ENCODE measurements at regions not wholly inside any gene's neighbourhood (a gene's known extent, or its start where the extent isn't known, plus 50 kb on each side); places are given as distances from the start of the nearest gene placed in this dataset.

DNA sequence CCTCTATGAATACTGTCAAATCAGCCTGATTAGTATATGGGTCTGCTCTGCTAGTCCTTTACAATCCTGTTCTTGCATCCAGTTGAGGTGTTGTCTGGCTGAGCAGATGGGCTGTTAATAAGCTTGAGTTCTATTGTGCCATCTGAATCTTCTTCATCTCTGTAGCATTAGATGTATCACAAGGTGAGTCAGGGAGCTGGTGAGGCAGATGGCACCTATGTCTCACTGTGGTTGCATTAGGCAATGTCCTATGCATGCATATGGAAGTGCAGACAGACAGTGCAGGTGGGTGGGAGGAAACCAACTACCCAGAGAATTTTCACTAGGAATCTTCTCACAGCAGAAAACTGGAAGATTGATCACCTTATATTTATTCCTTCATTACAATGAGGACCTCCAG lies 165.7 kb upstream of the STXBP6 start:
- Histone ChIP-seq H2AFZ (ENCODE audit: low read length) (no peak overlapping the region), H3K23ac (ENCODE audit: insufficient read length, low read depth, low read length) (no peak overlapping the region), H3K9ac (ENCODE audit: extremely low read depth, insufficient read length, low read length) (no peak overlapping the region), H3K9me3 (ENCODE audit: control insufficient read depth, low read depth, low read length) (no peaks in the 10 kb centered on the region), H4K8ac (replicated peaks; ENCODE audit: insufficient read length, low read depth, low read length) (no peak overlapping the region), H3K56ac (ENCODE audit: insufficient read length, low read depth, low read length) (no peak overlapping the region), H3K4me1 (ENCODE audit: insufficient read depth, low read length) (no peaks in the 10 kb centered on the region), H3K14ac (ENCODE audit: insufficient read depth, low read length) (no peak overlapping the region), H2BK20ac (ENCODE audit: low read depth, low read length, poor library complexity, severe bottlenecking) (no peak overlapping the region), H2BK5ac (ENCODE audit: insufficient read length, low read length) (no peak overlapping the region), H2BK120ac (ENCODE audit: low read depth, low read length, poor library complexity, severe bottlenecking) (no peak overlapping the region), H3K27me3 (ENCODE audit: insufficient read depth, low read length) (no peaks in the 10 kb centered on the region), H3K27ac (ENCODE audit: insufficient read length, low read depth, low read length) (no peak overlapping the region), H3K79me1 (ENCODE audit: insufficient read depth, low read depth, low read length, poor library complexity, severe bottlenecking) (no peaks in the 10 kb centered on the region), H2AK5ac (ENCODE audit: insufficient read length, low read length) (no peak overlapping the region), H2BK15ac (ENCODE audit: low read depth, low read length) (no peak overlapping the region), H4K5ac (ENCODE audit: insufficient read length, low read depth, low read length) (no peak overlapping the region), H3K79me2 (ENCODE audit: insufficient read depth, low read length) (no peaks in the 10 kb centered on the region), H4K91ac (ENCODE audit: insufficient read length, low read depth, low read length) (no peak overlapping the region), H3K18ac (ENCODE audit: insufficient read length, low read depth, low read length) (no peak overlapping the region), H3K4ac (ENCODE audit: low read depth, low read length) (no peak overlapping the region), H3T11ph (ENCODE audit: low read length) (no peak overlapping the region), H3K4me2 (ENCODE audit: insufficient read depth, insufficient read length, low read length) (no peak overlapping the region), H3K23me2 (ENCODE audit: insufficient read length, low read depth, low read length, poor library complexity, severe bottlenecking) (no peaks in the 10 kb centered on the region), H4K20me1 (ENCODE audit: control insufficient read depth, insufficient read depth, insufficient read length) (no peaks in the 10 kb centered on the region), H2BK12ac (ENCODE audit: insufficient read length, low read depth, low read length) (no peak overlapping the region)
- no peak overlapping the region for H3K27ac Mint-ChIP-seq
- H3K27me3 Mint-ChIP-seq (ENCODE audit: low read depth), result no peaks in the 10 kb centered on the region
- peaks cover 0 to 15% (median 8%) of the 10 kb centered on the region in 3 experiments; a peak in 3 of 7 replicates for H3K36me3 Mint-ChIP-seq (ENCODE audit: insufficient read depth in 1 of 3, low read depth in 3 of 3)
- no peaks in the 10 kb centered on the region for H3K4me1 Mint-ChIP-seq
- no peak overlapping the region for H3K4me3 Mint-ChIP-seq
- H3K9me3 Mint-ChIP-seq, result peaks cover 3 to 16% of the 10 kb centered on the region in 2 experiments; a peak in 3 of 5 replicates
- TF ChIP-seq, protein P1, sequence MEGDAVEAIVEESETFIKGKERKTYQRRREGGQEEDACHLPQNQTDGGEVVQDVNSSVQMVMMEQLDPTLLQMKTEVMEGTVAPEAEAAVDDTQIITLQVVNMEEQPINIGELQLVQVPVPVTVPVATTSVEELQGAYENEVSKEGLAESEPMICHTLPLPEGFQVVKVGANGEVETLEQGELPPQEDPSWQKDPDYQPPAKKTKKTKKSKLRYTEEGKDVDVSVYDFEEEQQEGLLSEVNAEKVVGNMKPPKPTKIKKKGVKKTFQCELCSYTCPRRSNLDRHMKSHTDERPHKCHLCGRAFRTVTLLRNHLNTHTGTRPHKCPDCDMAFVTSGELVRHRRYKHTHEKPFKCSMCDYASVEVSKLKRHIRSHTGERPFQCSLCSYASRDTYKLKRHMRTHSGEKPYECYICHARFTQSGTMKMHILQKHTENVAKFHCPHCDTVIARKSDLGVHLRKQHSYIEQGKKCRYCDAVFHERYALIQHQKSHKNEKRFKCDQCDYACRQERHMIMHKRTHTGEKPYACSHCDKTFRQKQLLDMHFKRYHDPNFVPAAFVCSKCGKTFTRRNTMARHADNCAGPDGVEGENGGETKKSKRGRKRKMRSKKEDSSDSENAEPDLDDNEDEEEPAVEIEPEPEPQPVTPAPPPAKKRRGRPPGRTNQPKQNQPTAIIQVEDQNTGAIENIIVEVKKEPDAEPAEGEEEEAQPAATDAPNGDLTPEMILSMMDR (conservative IDR thresholded peaks at IDR 0.05), result no peak
- no peak for DNase-seq
